HCT116 (cell line): ENCODE measurements at regions not wholly inside any gene's neighbourhood (a gene's known extent, or its start where the extent isn't known, plus 50 kb on each side); places are given as distances from the start of the nearest gene placed in this dataset.

Experiments
- ATF3 ChIP-seq: IDR thresholded peaks from 2 replicates; pipeline ENCODE4 v1.6.1; 2012
- CTCF ChIP-seq, 3 experiments: fragments of 200-600 bp in 1 of 3; sonication (generic) in 1 of 3; IDR thresholded peaks in 2 of 3; conservative IDR thresholded peaks in 1 of 3; 2 replicates each; pipeline ENCODE4 v1.5.1; 2012 to 2017; ENCODE audit warnings: low read depth in 2 of 3, low read length in 2 of 3, antibody characterized with exemption in 1 of 3, borderline replicate concordance in 1 of 3, control low read depth in 1 of 3, mild to moderate bottlenecking in 1 of 3, mixed read lengths in 1 of 3, mixed run types in 1 of 3, moderate library complexity in 1 of 3; ENCODE audit not compliant: insufficient read depth in 1 of 3
- MAX ChIP-seq: IDR thresholded peaks from 2 replicates; pipeline ENCODE4 v1.6.1; 2012
- REST ChIP-seq: IDR thresholded peaks from 2 replicates; pipeline ENCODE4 v1.6.1; 2012; ENCODE audit warnings: low read depth

- TF ChIP-seq CTCF (IDR thresholded peaks at IDR 0.05 in 2 of 3, conservative IDR thresholded peaks at IDR 0.05 in 1 of 3; ENCODE audit: borderline replicate concordance in 1 of 3, insufficient read depth in 1 of 3, low read depth in 2 of 3, low read length in 2 of 3), result no peak
- no peak for TF ChIP-seq MAX
- TF ChIP-seq REST, result no peak
- no peak for TF ChIP-seq ATF3
Measured at GRCh38 chr4:24743927-24744326, 51.4 kb upstream of the SOD3 start.
